NCI-H2107 treated with DMSO at 0.1 percent for 48 hours (cell line): ENCODE measurements at regions not wholly inside any gene's neighbourhood (a gene's known extent, or its start where the extent isn't known, plus 50 kb on each side); places are given as distances from the start of the nearest gene placed in this dataset.
"Not testable (repeated sequence)": the region's sequence is repeated elsewhere in the genome, so short reads cannot be mapped to it uniquely, and the experiment has no call there.

Experiments
- DNase-seq: peaks from one replicate; lab custom pipeline; 2025; ENCODE audit not compliant: unreplicated experiment; lab: John Stamatoyannopoulos, UW

DNA sequence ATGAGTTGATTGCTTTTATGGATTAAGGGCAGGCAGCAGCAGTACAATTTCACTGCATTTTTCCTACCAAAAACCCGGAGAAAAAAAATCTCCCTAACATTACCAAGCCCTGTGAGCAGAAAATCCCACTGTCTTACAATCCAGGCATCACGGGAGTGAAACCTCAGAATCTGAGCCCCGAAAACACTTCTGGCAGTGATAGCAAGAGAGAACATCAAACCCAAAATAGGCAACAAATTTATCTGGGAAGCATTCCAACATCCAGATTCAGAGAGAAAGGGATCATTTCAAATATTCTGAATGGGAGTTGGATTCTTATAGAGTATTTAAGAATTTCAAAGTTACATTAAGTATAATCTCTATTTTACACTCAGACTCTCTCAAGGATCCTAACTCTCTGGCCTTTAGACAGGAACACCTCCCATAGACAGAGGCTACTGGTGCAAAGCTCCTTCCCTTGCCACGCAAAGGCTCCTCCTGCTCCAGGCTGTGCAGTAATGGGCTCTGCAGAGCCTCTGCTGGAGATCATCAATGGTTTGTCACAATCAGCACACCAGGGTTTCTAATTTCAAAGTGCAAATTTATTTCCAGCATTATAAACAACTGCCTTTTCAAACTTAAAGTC, 256.9 kb downstream of the PARM1 start:
- DNase-seq: no peak

- DNase-seq: no peak
Measured at GRCh38 chr4:75180790-75181776, 248.2 kb downstream of the PARM1 start.

GRCh38 chr4:75180217-75180616, 247.3 kb downstream of the PARM1 start:
- DNase-seq: no peak

- DNase-seq: peak; percentile 45
Measured at GRCh38 chr4:75179510-75179909, 246.6 kb downstream of the PARM1 start.

GRCh38 chr4:75172551-75172950, 239.6 kb downstream of the PARM1 start:
- DNase-seq: no peak

- DNase-seq: peak; percentile 32
Measured at GRCh38 chr4:75169427-75169826, 236.5 kb downstream of the PARM1 start.

DNA sequence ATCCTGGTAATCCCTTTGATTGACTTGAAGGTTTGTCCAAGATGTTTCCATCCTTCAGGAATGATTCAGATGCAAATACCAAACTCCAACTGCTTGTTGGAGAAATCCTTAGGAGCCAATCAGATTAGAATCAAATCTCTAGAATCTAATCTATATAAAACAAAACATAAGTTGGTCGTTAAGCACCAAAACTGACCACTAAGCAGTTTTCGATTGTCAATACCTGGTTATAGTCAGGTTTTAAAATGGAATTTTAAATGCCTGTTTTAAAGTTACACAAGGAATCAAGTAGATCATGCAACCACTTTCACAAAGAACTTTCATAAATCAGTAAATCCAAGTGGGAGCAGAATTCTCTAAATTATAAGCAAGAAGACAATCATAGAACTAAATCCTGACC, 236.1 kb downstream of the PARM1 start:
- no peak for DNase-seq

DNA sequence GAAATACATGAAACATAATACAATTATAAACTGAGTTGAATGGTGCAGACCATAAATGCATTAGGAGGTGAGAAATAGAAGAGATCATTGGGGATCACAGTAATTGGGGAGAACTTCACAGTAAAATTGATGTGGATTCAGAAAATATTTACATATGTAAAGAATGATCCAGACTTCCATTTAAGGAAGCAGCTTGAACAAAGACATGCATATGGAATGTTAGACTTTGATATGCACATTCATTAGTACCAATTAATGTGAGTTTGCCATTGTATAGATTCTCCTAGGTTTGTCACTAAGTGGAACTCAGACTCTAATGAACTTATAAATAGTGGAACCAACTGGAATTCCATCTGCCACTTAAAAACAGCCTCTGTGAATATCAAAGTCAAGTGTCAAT, 235.6 kb downstream of the PARM1 start:
- no peak for DNase-seq

DNA sequence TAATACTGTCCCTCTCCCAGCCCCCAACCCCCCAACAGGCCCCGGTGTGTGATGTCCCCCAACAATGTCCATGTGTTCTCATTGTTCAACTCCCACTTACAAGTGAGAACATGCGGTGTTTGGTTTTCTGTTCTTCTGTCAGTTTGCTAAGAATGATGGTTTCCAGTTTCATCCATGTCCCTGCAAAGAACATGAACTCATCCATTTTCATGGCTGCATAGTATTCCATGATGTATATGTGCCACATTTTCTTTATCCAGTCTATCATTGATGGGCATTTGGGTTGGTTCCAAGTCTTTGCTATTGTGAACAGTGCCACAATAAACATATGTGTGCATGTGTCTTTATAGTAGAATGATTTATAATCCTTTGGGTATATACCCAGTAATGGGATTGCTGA, 232.2 kb downstream of the PARM1 start:
- not testable (repeated sequence) for DNase-seq

- no peak for DNase-seq
Measured at GRCh38 chr4:75158451-75158850, 225.5 kb downstream of the PARM1 start.

- DNase-seq: no peak
Measured at GRCh38 chr4:75154994-75155393, 222.1 kb downstream of the PARM1 start.

DNA sequence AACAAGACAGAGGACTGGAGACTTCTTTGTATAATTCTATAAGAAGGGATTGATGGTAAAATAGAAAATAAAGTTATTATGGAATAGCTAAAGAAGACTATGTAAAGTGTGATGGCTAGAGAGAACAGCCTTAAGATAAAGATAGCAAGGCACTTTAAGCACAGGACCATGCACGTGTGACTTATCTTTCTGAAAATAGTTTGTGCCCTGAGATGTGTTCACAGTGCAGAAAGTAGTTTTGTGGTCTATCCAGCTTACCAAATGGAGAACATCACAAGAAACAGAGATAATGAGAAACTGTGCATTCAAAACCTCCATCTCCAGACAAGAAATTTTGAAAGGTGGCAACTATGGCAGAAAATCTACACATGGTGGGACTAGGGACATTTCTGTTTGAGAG, 213.3 kb downstream of the PARM1 start:
- no peak for DNase-seq

DNA sequence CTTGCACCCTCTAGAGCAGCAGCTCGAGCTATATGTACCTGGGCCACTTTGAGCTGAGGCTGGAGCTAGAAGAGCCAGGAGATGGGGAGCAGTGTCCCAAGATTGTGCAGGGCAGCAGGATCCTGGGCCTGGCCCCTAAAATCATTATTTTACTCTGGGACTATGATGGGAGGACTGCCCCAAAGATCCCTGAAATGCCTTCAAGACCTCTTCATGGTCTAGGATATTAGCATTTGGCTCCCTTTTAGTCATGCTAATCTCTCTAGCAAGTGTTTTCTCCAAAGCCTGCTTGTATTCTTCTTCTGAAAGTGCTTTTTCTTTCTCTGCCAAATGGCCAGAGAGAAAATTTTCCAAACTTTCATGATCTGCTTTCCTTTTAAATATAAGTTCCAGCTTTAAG, 211.6 kb downstream of the PARM1 start:
- no peak for DNase-seq

GRCh38 chr4:75142850-75143249, 209.9 kb downstream of the PARM1 start:
- no peak for DNase-seq

DNA sequence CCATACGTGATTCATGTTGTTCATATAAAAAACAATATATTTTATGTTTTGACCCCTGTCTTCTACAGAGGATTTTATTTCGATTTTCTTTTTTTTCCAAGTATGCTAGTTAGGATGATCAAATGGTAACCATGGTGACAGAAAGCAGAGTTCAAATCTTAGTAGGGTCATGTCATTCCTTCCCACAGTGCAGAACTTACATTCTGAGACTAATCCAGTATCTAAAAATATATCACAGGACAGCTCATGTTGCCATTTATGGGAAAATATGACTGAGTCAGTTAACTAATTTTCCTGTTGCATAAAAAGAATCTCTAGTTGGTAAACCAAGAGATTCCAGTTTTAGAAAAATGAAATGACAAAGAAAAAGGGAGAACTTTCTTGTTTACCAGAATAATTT, 209.5 kb downstream of the PARM1 start:
- DNase-seq: no peak

DNA sequence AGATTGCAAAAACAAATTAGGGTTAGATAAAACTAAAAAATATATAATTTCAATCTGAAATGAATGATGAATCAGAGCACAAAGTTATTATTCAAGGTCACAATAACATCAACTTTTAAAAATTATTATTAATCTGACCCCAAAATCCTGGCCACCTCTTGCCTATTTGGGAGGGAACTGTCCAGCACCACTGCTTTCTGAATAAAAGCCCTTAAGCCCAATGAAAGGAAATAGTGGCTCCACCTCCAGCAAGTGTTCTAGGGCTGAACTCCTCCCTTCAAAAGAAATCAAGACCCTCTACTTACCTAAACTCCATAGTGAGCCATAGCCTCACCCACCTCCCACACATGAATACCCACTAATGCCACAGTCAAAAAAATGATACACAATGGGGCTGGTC, 208.2 kb downstream of the PARM1 start:
- no peak for DNase-seq

GRCh38 chr4:75137302-75137701, 204.4 kb downstream of the PARM1 start:
- DNase-seq: no peak

GRCh38 chr4:75135068-75135825, 202.3 kb downstream of the PARM1 start:
- DNase-seq: no peak

- not testable (repeated sequence) for DNase-seq
Measured at GRCh38 chr4:75126870-75127269, 194.0 kb downstream of the PARM1 start.

DNA sequence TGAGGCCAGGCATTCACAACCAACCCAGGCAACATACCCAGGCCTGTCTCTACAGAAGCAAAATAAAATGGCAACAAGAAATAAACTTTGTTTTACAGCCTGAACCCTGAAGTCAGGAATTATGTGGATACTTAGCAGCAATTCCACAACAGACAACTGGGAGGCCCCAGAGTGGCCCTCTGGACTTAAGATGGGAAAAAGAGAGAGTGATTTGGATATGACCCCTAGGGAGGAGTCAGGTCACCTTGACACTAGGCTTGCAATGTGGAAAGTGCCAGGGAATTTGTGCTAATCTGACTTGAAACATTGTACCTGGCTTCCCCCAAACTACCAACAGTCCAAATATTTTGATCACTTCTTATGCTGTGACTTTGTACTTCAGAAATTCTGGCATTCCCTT, 193.1 kb downstream of the PARM1 start:
- no peak for DNase-seq

DNA sequence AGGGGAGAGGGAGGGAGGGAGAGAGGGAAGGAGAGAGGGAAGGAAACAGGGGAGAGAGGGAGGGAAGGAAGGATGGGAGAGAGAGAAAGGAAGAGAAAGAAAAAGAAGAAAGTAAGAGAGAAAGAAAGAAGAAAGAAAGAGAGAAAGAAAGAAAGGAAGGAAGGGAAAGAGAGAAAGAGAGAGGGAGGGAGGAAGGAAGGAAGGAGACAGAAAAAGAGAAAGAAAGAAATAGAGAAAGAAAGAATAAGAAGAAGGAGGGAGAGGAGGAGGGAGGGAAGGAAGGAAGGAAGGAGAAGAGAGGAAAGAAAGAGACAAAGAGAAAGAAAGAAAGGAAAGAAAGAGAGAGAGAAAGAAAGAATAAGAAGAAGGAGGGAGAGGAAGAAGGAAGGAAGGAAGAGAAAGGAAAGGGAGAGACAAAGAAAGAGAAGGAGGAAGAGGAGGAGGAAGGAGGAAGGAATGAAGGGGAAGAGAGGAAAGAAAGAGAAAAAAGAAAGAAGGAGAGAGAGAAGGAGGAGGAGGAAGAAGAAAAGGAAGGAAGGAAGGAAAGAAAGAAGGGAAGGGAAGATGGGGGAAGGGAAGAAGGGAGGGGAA, 189.6 kb downstream of the PARM1 start:
- no peak for DNase-seq
